ENCODE measurements at regions not wholly inside any gene's neighbourhood (a gene's known extent, or its start where the extent isn't known, plus 50 kb on each side); places are given as distances from the start of the nearest gene placed in this dataset.

DNA sequence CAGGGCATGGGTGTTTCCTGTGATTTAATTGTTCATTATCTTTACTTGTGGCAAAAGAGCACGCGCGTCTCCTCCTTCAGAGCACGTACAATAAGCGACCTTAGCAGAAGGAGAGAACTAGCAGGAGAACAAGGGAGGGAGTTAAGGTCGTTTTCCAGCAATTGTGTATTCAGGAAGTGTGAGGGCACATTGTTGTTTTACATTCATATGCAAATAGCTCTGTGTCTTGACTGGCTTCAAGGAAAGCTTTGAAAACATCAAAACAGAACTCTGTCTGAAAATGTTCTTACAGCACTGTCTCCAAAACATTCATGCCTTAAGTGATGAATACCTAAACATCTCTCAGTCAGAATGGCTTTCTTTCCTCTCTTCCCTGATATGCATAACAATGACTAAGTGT, 499.1 kb downstream of the ACTR3B start:
- H3K4me1 ChIP-seq (ENCODE audit: control insufficient read depth in 1 of 2, insufficient read depth in 2 of 2, low read length in 2 of 2): no peaks in the 10 kb centered on the region
- Mint-ChIP-seq H3K9me3 (peaks cover 2 to 22% (median 6%) of the 10 kb centered on the region in 7 donors), H3K36me3 (no peaks in the 10 kb centered on the region), H3K4me1 (no peaks in the 10 kb centered on the region), H3K4me3 (no peak overlapping the region), H3K27ac (no peak overlapping the region), H3K27me3 (ENCODE audit: low read depth in 3 of 3) (peaks cover 0 to 3% (median 0%) of the 10 kb centered on the region in 3 donors)
- H3K27ac ChIP-seq (ENCODE audit: low read depth in 1 of 2, low read length in 2 of 2): no peak overlapping the region
- H3K4me3 ChIP-seq (replicated peaks in 1 of 3; ENCODE audit: low read depth in 2 of 3, low read length in 3 of 3): no peak overlapping the region
- peaks cover 7 to 19% of the 10 kb centered on the region in 2 donors for H3K9me3 ChIP-seq (replicated peaks in 1 of 2; ENCODE audit: control insufficient read depth in 1 of 2, insufficient read depth in 1 of 2, low read length in 2 of 2)
- H3K36me3 ChIP-seq (replicated peaks in 1 of 2; ENCODE audit: control insufficient read depth in 1 of 2, insufficient read depth in 2 of 2, low read length in 2 of 2): no peaks in the 10 kb centered on the region
- no peak overlapping the region for H3K9ac ChIP-seq (ENCODE audit: insufficient read depth, low read length, poor library complexity, severe bottlenecking)
- 75% methylated on average over 2 of the region's 6 CpGs for WGBS (ENCODE audit: insufficient coverage)
- H4K20me1 ChIP-seq (ENCODE audit: insufficient read depth, low read length): no peaks in the 10 kb centered on the region
- no peak overlapping the region for H3K4me2 ChIP-seq (replicated peaks; ENCODE audit: extremely low read depth, low read length, poor library complexity, severe bottlenecking)
- no peaks in the 10 kb centered on the region for H3K79me2 ChIP-seq (ENCODE audit: insufficient read depth, low read length)
- no peaks in the 10 kb centered on the region for H3K27me3 ChIP-seq (ENCODE audit: control insufficient read depth in 2 of 2, insufficient read depth in 2 of 2, low read length in 2 of 2)
- TF ChIP-seq, protein P1, sequence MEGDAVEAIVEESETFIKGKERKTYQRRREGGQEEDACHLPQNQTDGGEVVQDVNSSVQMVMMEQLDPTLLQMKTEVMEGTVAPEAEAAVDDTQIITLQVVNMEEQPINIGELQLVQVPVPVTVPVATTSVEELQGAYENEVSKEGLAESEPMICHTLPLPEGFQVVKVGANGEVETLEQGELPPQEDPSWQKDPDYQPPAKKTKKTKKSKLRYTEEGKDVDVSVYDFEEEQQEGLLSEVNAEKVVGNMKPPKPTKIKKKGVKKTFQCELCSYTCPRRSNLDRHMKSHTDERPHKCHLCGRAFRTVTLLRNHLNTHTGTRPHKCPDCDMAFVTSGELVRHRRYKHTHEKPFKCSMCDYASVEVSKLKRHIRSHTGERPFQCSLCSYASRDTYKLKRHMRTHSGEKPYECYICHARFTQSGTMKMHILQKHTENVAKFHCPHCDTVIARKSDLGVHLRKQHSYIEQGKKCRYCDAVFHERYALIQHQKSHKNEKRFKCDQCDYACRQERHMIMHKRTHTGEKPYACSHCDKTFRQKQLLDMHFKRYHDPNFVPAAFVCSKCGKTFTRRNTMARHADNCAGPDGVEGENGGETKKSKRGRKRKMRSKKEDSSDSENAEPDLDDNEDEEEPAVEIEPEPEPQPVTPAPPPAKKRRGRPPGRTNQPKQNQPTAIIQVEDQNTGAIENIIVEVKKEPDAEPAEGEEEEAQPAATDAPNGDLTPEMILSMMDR (IDR thresholded peaks at IDR 0.05): no peak
- intact Hi-C loops (cut with micrococcal nuclease): no loop called here
- no peak for DNase-seq
- H2AFZ ChIP-seq (ENCODE audit: insufficient read depth, low read depth, low read length, poor library complexity, severe bottlenecking): no peak overlapping the region

DNA sequence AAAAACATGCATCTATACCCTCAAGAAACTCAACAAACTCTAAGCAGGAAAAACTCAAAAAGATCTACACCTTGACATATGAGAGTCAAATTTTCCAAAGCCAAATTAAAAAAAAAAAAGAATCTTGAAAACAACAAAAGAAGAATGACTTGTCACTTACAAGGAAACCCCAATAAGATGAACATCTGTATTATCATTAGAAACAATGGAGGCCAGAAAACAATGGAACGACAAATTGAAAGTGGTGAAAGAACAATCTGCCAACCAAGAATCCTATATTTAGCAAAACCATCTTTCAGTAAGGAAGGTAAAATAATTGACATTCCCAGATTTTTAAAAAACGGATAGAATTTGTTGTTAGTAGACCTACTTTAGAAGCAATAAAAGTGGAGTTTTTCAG, 516.8 kb downstream of the ACTR3B start:
- Mint-ChIP-seq H3K27me3 (ENCODE audit: low read depth in 3 of 3) (no peaks in the 10 kb centered on the region), H3K36me3 (no peaks in the 10 kb centered on the region), H3K27ac (no peak overlapping the region), H3K4me3 (no peak overlapping the region), H3K9me3 (peaks cover 2 to 15% (median 4%) of the 10 kb centered on the region in 7 donors), H3K4me1 (no peaks in the 10 kb centered on the region)
- Histone ChIP-seq H3K9me3 (replicated peaks in 1 of 2; ENCODE audit: control insufficient read depth in 1 of 2, insufficient read depth in 1 of 2, low read length in 2 of 2) (peaks cover 0 to 25% of the 10 kb centered on the region in 2 donors), H3K36me3 (replicated peaks in 1 of 2; ENCODE audit: control insufficient read depth in 1 of 2, insufficient read depth in 2 of 2, low read length in 2 of 2) (no peaks in the 10 kb centered on the region), H3K27me3 (ENCODE audit: control insufficient read depth in 2 of 2, insufficient read depth in 2 of 2, low read length in 2 of 2) (no peaks in the 10 kb centered on the region), H3K79me2 (ENCODE audit: insufficient read depth, low read length) (no peaks in the 10 kb centered on the region), H3K9ac (ENCODE audit: insufficient read depth, low read length, poor library complexity, severe bottlenecking) (no peak overlapping the region), H3K4me1 (ENCODE audit: control insufficient read depth in 1 of 2, insufficient read depth in 2 of 2, low read length in 2 of 2) (no peaks in the 10 kb centered on the region), H3K27ac (ENCODE audit: low read depth in 1 of 2, low read length in 2 of 2) (no peak overlapping the region), H2AFZ (ENCODE audit: insufficient read depth, low read depth, low read length, poor library complexity, severe bottlenecking) (no peak overlapping the region), H3K4me3 (replicated peaks in 1 of 3; ENCODE audit: low read depth in 2 of 3, low read length in 3 of 3) (no peak overlapping the region), H4K20me1 (ENCODE audit: insufficient read depth, low read length) (no peaks in the 10 kb centered on the region), H3K4me2 (replicated peaks; ENCODE audit: extremely low read depth, low read length, poor library complexity, severe bottlenecking) (no peak overlapping the region)
- TF ChIP-seq, protein P1 (IDR thresholded peaks at IDR 0.05): no peak
- WGBS (ENCODE audit: insufficient coverage): no CpG with 5 or more reads among the region's 2 CpGs
- no peak for DNase-seq
- intact Hi-C loops (cut with micrococcal nuclease): no loop called here

Measured in CD14-positive monocyte (primary cell).